ENCODE measurements at regions not wholly inside any gene's neighbourhood (a gene's known extent, or its start where the extent isn't known, plus 50 kb on each side); places are given as distances from the start of the nearest gene placed in this dataset.

- Mint-ChIP-seq H3K27me3 (ENCODE audit: unreplicated experiment) (no peaks in the 10 kb centered on the region), H3K4me3 (ENCODE audit: unreplicated experiment) (no peak overlapping the region), H3K36me3 (ENCODE audit: unreplicated experiment) (peaks cover 11% of the 10 kb centered on the region), H3K4me1 (ENCODE audit: low read depth, unreplicated experiment) (no peaks in the 10 kb centered on the region), H3K9me3 (ENCODE audit: unreplicated experiment) (peaks cover 16% of the 10 kb centered on the region), H3K27ac (ENCODE audit: unreplicated experiment) (no peak overlapping the region)
- TF ChIP-seq CTCF (IDR thresholded peaks at IDR 0.05; ENCODE audit: partially characterized antibody, unreplicated experiment), result no peak
- no peak for DNase-seq
Observed at GRCh38 chr12:34212651-34213050, 190.4 kb downstream of the ALG10 start.

GRCh38 chr12:34214011-34214410 is 191.7 kb downstream of the ALG10 start:
- Mint-ChIP-seq H3K27me3 (ENCODE audit: unreplicated experiment) (no peaks in the 10 kb centered on the region), H3K36me3 (ENCODE audit: unreplicated experiment) (peaks cover 10% of the 10 kb centered on the region), H3K4me1 (ENCODE audit: low read depth, unreplicated experiment) (no peaks in the 10 kb centered on the region), H3K4me3 (ENCODE audit: unreplicated experiment) (no peak overlapping the region), H3K27ac (ENCODE audit: unreplicated experiment) (no peak overlapping the region), H3K9me3 (ENCODE audit: unreplicated experiment) (peaks cover 17% of the 10 kb centered on the region)
- DNase-seq, result no peak
- TF ChIP-seq CTCF (IDR thresholded peaks at IDR 0.05; ENCODE audit: partially characterized antibody, unreplicated experiment), result no peak

GRCh38 chr12:34215213-34215892 is 193.1 kb downstream of the ALG10 start:
- H3K4me1 Mint-ChIP-seq (ENCODE audit: low read depth, unreplicated experiment), result no peaks in the 10 kb centered on the region
- TF ChIP-seq CTCF (IDR thresholded peaks at IDR 0.05; ENCODE audit: partially characterized antibody, unreplicated experiment), result no peak
- H3K27me3 Mint-ChIP-seq (ENCODE audit: unreplicated experiment), result no peaks in the 10 kb centered on the region
- DNase-seq, result no peak
- H3K36me3 Mint-ChIP-seq (ENCODE audit: unreplicated experiment), result peaks cover 10% of the 10 kb centered on the region
- H3K4me3 Mint-ChIP-seq (ENCODE audit: unreplicated experiment), result no peak overlapping the region
- peaks cover 18% of the 10 kb centered on the region for H3K9me3 Mint-ChIP-seq (ENCODE audit: unreplicated experiment)
- no peak overlapping the region for H3K27ac Mint-ChIP-seq (ENCODE audit: unreplicated experiment)

- TF ChIP-seq CTCF (IDR thresholded peaks at IDR 0.05; ENCODE audit: partially characterized antibody, unreplicated experiment), result no peak
- no peak for DNase-seq
- Mint-ChIP-seq H3K4me3 (ENCODE audit: unreplicated experiment) (no peak overlapping the region), H3K27me3 (ENCODE audit: unreplicated experiment) (no peaks in the 10 kb centered on the region), H3K36me3 (ENCODE audit: unreplicated experiment) (peaks cover 10% of the 10 kb centered on the region), H3K27ac (ENCODE audit: unreplicated experiment) (no peak overlapping the region), H3K4me1 (ENCODE audit: low read depth, unreplicated experiment) (no peaks in the 10 kb centered on the region), H3K9me3 (ENCODE audit: unreplicated experiment) (peaks cover 19% of the 10 kb centered on the region)
Observed at GRCh38 chr12:34215893-34216285, 193.6 kb downstream of the ALG10 start.

- DNase-seq, result no peak
- Mint-ChIP-seq H3K27ac (ENCODE audit: unreplicated experiment) (no peak overlapping the region), H3K36me3 (ENCODE audit: unreplicated experiment) (peaks cover 5% of the 10 kb centered on the region), H3K4me3 (ENCODE audit: unreplicated experiment) (no peak overlapping the region), H3K9me3 (ENCODE audit: unreplicated experiment) (peaks cover 18% of the 10 kb centered on the region), H3K27me3 (ENCODE audit: unreplicated experiment) (no peaks in the 10 kb centered on the region), H3K4me1 (ENCODE audit: low read depth, unreplicated experiment) (no peaks in the 10 kb centered on the region)
- no peak for TF ChIP-seq CTCF (IDR thresholded peaks at IDR 0.05; ENCODE audit: partially characterized antibody, unreplicated experiment)
Observed at GRCh38 chr12:34217660-34218059, 195.4 kb downstream of the ALG10 start.
